GM12878 (cell line): ENCODE measurements at regions not wholly inside any gene's neighbourhood (a gene's known extent, or its start where the extent isn't known, plus 50 kb on each side); places are given as distances from the start of the nearest gene placed in this dataset.

Source experiments
- ATAC-seq: fragments of 200-7000 bp; cut with Tn5 transposase; 3 replicates; pipeline ENCODE4 v1.9.1; 2020; ENCODE audit warnings: mild to moderate bottlenecking, moderate library complexity
- BruUV-seq: library from RNA; stranded (reverse); fragments of 400-500 nt; replicated peaks from 2 replicates; lab custom pipeline; 2021; lab: Mats Ljungman, UMichigan
- CTCF ChIA-PET: fragments of 300-600 bp; sonication (Branson Sonifier 250); formaldehyde crosslinking; extraction: SDS; loops from one replicate; lab custom pipeline; 2021; ENCODE audit warnings: inconsistent platforms; lab: Yijun Ruan, JAX
- POLR2A ChIA-PET: fragments of 350-600 bp; formaldehyde crosslinking; extraction: SDS; loops from one replicate; lab custom pipeline; 2021; ENCODE audit warnings: inconsistent platforms; lab: Charles Lee
- RAD21 ChIA-PET: fragments of 300-600 bp; sonication (Branson Sonifier 250); formaldehyde crosslinking; loops from one replicate; lab custom pipeline; 2023; ENCODE audit warnings: antibody characterized with exemption; ENCODE audit not compliant: unreplicated experiment; lab: Charles Lee
- SMC1A ChIA-PET: fragments of 300-600 bp; sonication (Branson Sonifier 250); formaldehyde crosslinking; loops from one replicate; lab custom pipeline; 2023; ENCODE audit not compliant: unreplicated experiment, uncharacterized antibody; lab: Charles Lee
- DNase-seq: peaks from one replicate; pipeline ENCODE4 v3.0.0-alpha.2; 2011; ENCODE audit warnings: low read depth, low spot score
- FAIRE-seq: peaks from 3 replicates; lab custom pipeline; 2011; peaks lifted over from hg19 to GRCh38; lab: Jason Lieb, UNC
- H2AFZ ChIP-seq: 2 replicates; pipeline ENCODE4 v1.6.0; 2011; ENCODE audit warnings: low read depth, low read length, control low read depth; ENCODE audit not compliant: control insufficient read depth
- H3K27ac ChIP-seq: 2 replicates; pipeline ENCODE4 v1.5.1; 2011; ENCODE audit warnings: control low read depth; ENCODE audit not compliant: control insufficient read depth, insufficient read depth
- H3K27me3 ChIP-seq, 2 experiments: replicated peaks in 1 of 2; 2 replicates each; pipeline versions ENCODE4 v1.6.0 to v1.6.1; 2011; ENCODE audit warnings: low read length in 1 of 2; ENCODE audit not compliant: control insufficient read depth in 2 of 2, insufficient read depth in 2 of 2
- H3K36me3 ChIP-seq, 2 experiments: 2 replicates each; pipeline ENCODE4 v1.5.1; 2011; ENCODE audit warnings: low read length in 1 of 2; ENCODE audit not compliant: control insufficient read depth in 2 of 2, insufficient read depth in 2 of 2
- H3K4me1 ChIP-seq: 2 replicates; pipeline ENCODE4 v1.6.1; 2011; ENCODE audit warnings: mild to moderate bottlenecking, low read length, moderate library complexity, mixed read lengths; ENCODE audit not compliant: control insufficient read depth, insufficient read depth
- H3K4me2 ChIP-seq: 2 replicates; pipeline ENCODE4 v1.6.0; 2011; ENCODE audit warnings: control low read depth; ENCODE audit not compliant: control insufficient read depth, insufficient read depth
- H3K4me3 ChIP-seq: fragments of 200-600 bp; sonication (generic); 2 replicates; pipeline ENCODE4 v1.5.1; 2016
- H3K79me2 ChIP-seq: 2 replicates; pipeline ENCODE4 v1.6.0; 2011; ENCODE audit warnings: low read length; ENCODE audit not compliant: control insufficient read depth, insufficient read depth
- H3K9ac ChIP-seq: 2 replicates; pipeline ENCODE4 v1.8.0; 2011; ENCODE audit warnings: low read length, control low read depth, mixed read lengths; ENCODE audit not compliant: control insufficient read depth, insufficient read depth
- H3K9me3 ChIP-seq: replicated peaks from 3 replicates; pipeline ENCODE4 v1.5.1; 2011; ENCODE audit warnings: mild to moderate bottlenecking, low read length; ENCODE audit not compliant: control insufficient read depth, insufficient read depth
- H4K20me1 ChIP-seq: 2 replicates; pipeline ENCODE4 v1.6.0; 2011; ENCODE audit not compliant: control insufficient read depth, insufficient read depth
- CEBPZ ChIP-seq: fragments of 150-350 bp; IDR thresholded peaks from 2 replicates; pipeline ENCODE4 v1.6.1; 2016; ENCODE audit warnings: low read depth, low read length
- HDAC2 ChIP-seq: fragments of 200-600 bp; sonication (generic); IDR thresholded peaks from 2 replicates; pipeline ENCODE4 v1.6.1; 2017
- MEF2B ChIP-seq: fragments of 450-650 bp; IDR thresholded peaks from 2 replicates; pipeline ENCODE4 v1.6.1; 2018; ENCODE audit warnings: mild to moderate bottlenecking, moderate library complexity; ENCODE audit not compliant: partially characterized antibody, poor library complexity, severe bottlenecking
- MTA3 ChIP-seq: IDR thresholded peaks from 2 replicates; pipeline ENCODE4 v1.6.1; 2012; ENCODE audit warnings: low read length, inconsistent platforms, borderline replicate concordance
- SMARCA5 ChIP-seq: fragments of 450-650 bp; IDR thresholded peaks from 2 replicates; pipeline ENCODE4 v1.6.1; 2017; ENCODE audit warnings: mild to moderate bottlenecking
- SRF ChIP-seq, 2 experiments: IDR thresholded peaks; 2 replicates each; pipeline ENCODE4 v1.6.1; 2011; ENCODE audit warnings: low read depth in 2 of 2, low read length in 2 of 2, mild to moderate bottlenecking in 1 of 2, moderate library complexity in 1 of 2
- YBX1 ChIP-seq: fragments of 450-650 bp; IDR thresholded peaks from 2 replicates; pipeline ENCODE4 v1.6.1; 2016; ENCODE audit warnings: antibody characterized with exemption
- ZBED1 ChIP-seq: IDR thresholded peaks from 2 replicates; pipeline ENCODE4 v1.6.1; 2016; ENCODE audit warnings: borderline replicate concordance
- ZNF24 ChIP-seq: fragments of 450-650 bp; IDR thresholded peaks from 2 replicates; pipeline ENCODE4 v1.6.1; 2017; ENCODE audit warnings: antibody characterized with exemption, mild to moderate bottlenecking
- WGBS: methylation state at CpG from one replicate; pipeline ENCODE4 v1.1.6; 2016; ENCODE audit warnings: low lambda C conversion rate; ENCODE audit not compliant: insufficient replicate concordance, insufficient coverage; ENCODE audit errors: missing lambda C conversion rate; 5-methylcytosine and 5-hydroxymethylcytosine counted together
- in situ Hi-C: fragments of 300-500 bp; cut with MboI; formaldehyde crosslinking; loops from 9 replicates; pipeline ENCODE4 v1.14.3; 2018; ENCODE audit warnings: mixed read lengths
- intact Hi-C: fragments of 100-400 bp; cut with micrococcal nuclease; formaldehyde crosslinking; loops from one replicate; pipeline ENCODE4 v1.14.2; 2022; ENCODE audit not compliant: unreplicated experiment
- TF ChIP-seq, protein P1 (sequence below): fragments of 450-650 bp; IDR thresholded peaks from 2 replicates; pipeline ENCODE4 v1.6.1; 2016; ENCODE audit warnings: mild to moderate bottlenecking
- TF ChIP-seq, protein P2 (sequence below): IDR thresholded peaks from 2 replicates; pipeline ENCODE4 v1.6.1; 2011; ENCODE audit warnings: low read depth, mild to moderate bottlenecking, low read length, moderate library complexity, borderline replicate concordance; ENCODE audit errors: extremely low read depth
- TF ChIP-seq, protein P3 (sequence below): fragments of 450-650 bp; IDR thresholded peaks from 2 replicates; pipeline ENCODE4 v1.6.1; 2017; ENCODE audit warnings: low read depth, mild to moderate bottlenecking, moderate library complexity

GRCh38 chr7:42621543-42622219 lies 290.2 kb downstream of the C7orf25 start (continued):
- TF ChIP-seq CEBPZ (no peak), ZBED1 (no peak), ZNF24 (no peak), MTA3 (no peak), MEF2B (no peak)

GRCh38 chr7:42618651-42619360 lies 293.1 kb downstream of the C7orf25 start:
- ChIA-PET CTCF (no interaction called here), POLR2A (no interaction called here), RAD21 (no interaction called here), SMC1A (no interaction called here)
- Histone ChIP-seq H3K79me2 (no peaks in the 10 kb centered on the region), H2AFZ (no peak overlapping the region), H3K9me3 (no peaks in the 10 kb centered on the region), H3K4me1 (no peaks in the 10 kb centered on the region), H3K4me3 (no peak overlapping the region), H4K20me1 (no peaks in the 10 kb centered on the region), H3K27me3 (no peaks in the 10 kb centered on the region), H3K4me2 (no peak overlapping the region), H3K27ac (no peak overlapping the region), H3K36me3 (no peaks in the 10 kb centered on the region), H3K9ac (no peak overlapping the region)
- intact Hi-C loops: no loop called here
- 24% methylated on average over 7 of the region's 7 CpGs for WGBS
- no TSS peak for BruUV-seq
- DNase-seq (no peak), FAIRE-seq (no peak), ATAC-seq (no peak)
- in situ Hi-C loops: no loop called here
- TF ChIP-seq, protein P1, sequence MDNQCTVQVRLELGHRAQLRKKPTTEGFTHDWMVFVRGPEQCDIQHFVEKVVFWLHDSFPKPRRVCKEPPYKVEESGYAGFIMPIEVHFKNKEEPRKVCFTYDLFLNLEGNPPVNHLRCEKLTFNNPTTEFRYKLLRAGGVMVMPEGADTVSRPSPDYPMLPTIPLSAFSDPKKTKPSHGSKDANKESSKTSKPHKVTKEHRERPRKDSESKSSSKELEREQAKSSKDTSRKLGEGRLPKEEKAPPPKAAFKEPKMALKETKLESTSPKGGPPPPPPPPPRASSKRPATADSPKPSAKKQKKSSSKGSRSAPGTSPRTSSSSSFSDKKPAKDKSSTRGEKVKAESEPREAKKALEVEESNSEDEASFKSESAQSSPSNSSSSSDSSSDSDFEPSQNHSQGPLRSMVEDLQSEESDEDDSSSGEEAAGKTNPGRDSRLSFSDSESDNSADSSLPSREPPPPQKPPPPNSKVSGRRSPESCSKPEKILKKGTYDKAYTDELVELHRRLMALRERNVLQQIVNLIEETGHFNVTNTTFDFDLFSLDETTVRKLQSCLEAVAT: no peak
- TF ChIP-seq, protein P2, sequence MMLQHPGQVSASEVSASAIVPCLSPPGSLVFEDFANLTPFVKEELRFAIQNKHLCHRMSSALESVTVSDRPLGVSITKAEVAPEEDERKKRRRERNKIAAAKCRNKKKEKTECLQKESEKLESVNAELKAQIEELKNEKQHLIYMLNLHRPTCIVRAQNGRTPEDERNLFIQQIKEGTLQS: no peak
- TF ChIP-seq SMARCA5 (no peak), ZBED1 (no peak), SRF (IDR thresholded peaks at IDR 0.05; ENCODE audit: low read depth in 2 of 2, low read length in 2 of 2) (no peak), YBX1 (no peak), HDAC2 (no peak)
- TF ChIP-seq, protein P3, sequence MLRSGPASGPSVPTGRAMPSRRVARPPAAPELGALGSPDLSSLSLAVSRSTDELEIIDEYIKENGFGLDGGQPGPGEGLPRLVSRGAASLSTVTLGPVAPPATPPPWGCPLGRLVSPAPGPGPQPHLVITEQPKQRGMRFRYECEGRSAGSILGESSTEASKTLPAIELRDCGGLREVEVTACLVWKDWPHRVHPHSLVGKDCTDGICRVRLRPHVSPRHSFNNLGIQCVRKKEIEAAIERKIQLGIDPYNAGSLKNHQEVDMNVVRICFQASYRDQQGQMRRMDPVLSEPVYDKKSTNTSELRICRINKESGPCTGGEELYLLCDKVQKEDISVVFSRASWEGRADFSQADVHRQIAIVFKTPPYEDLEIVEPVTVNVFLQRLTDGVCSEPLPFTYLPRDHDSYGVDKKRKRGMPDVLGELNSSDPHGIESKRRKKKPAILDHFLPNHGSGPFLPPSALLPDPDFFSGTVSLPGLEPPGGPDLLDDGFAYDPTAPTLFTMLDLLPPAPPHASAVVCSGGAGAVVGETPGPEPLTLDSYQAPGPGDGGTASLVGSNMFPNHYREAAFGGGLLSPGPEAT: no peak
